ENCODE measurements at regions not wholly inside any gene's neighbourhood (a gene's known extent, or its start where the extent isn't known, plus 50 kb on each side); places are given as distances from the start of the nearest gene placed in this dataset.

DNA sequence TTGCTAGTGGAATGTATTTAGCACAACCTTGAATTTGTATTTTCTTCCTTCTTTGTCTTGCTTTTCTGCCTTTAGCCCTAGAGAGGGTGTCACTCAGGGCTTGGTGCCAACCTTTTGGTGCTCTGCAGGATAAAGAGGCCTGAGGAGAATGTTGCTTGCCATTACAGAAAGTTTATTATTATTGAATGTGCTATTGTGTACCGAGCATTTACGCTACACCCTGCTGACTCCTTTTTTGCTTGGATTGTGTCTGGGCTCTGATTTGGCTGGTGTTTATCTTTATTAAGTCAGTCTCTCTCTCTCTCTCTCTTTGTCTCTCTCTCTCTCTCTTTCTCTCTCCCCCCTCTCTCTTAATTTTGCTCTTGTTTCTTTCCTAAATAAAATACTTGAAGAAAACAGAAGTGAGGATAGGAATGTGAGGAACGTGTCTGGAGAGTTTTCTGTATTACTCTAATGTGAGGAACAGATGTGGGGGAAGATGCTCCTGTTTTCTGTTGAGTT lies 284.4 kb upstream of the PHYHIPL start:
- no peak overlapping the region for H3K4me3 ChIP-seq (replicated peaks in 1 of 3)
- H3K9me3 ChIP-seq = no peaks in the 10 kb centered on the region
- TF ChIP-seq POLR2A (IDR thresholded peaks at IDR 0.05) = no peak
- TF ChIP-seq CTCF (IDR thresholded peaks at IDR 0.05) = peak in 1 of 6 experiments; percentile 13
- WGBS, 2 donors = 34 to 37% methylated on average over 3 of the region's 3 CpGs
- peaks cover 0 to 9% of the 10 kb centered on the region in 2 donors for H3K4me1 ChIP-seq
- H3K36me3 ChIP-seq = no peaks in the 10 kb centered on the region
- intact Hi-C loops (cut with DNase I) = no loop called here
- DNase-seq = peak; percentile 71 to 85
- H3K27ac ChIP-seq = peak overlapping the region in 1 of 3 donors; percentile 24
- no peaks in the 10 kb centered on the region for H3K27me3 ChIP-seq

GRCh38 chr10:58894929-58895328 lies 281.5 kb upstream of the PHYHIPL start:
- TF ChIP-seq POLR2A (IDR thresholded peaks at IDR 0.05) = no peak
- TF ChIP-seq CTCF (IDR thresholded peaks at IDR 0.05) = no peak
- WGBS, 2 donors = 46 to 58% methylated on average over 2 of the region's 2 CpGs
- no peak overlapping the region for H3K27ac ChIP-seq
- intact Hi-C loops (cut with DNase I) = no loop called here
- H3K4me1 ChIP-seq = peaks cover 0 to 9% of the 10 kb centered on the region in 2 donors
- H3K27me3 ChIP-seq = no peaks in the 10 kb centered on the region
- no peak for DNase-seq
- no peaks in the 10 kb centered on the region for H3K9me3 ChIP-seq
- H3K36me3 ChIP-seq = no peaks in the 10 kb centered on the region
- no peak overlapping the region for H3K4me3 ChIP-seq (replicated peaks in 1 of 3)

GRCh38 chr10:58896229-58896628 lies 280.2 kb upstream of the PHYHIPL start:
- Histone ChIP-seq H3K9me3 (no peaks in the 10 kb centered on the region), H3K27ac (peak overlapping the region in 1 of 3 donors; percentile 19), H3K4me1 (peaks cover 0 to 9% of the 10 kb centered on the region in 2 donors), H3K36me3 (no peaks in the 10 kb centered on the region), H3K4me3 (replicated peaks in 1 of 3) (no peak overlapping the region), H3K27me3 (no peaks in the 10 kb centered on the region)
- TF ChIP-seq POLR2A (IDR thresholded peaks at IDR 0.05) (no peak), CTCF (IDR thresholded peaks at IDR 0.05) (no peak)
- DNase-seq = no peak
- intact Hi-C loops (cut with DNase I) = no loop called here
- 77 to 88% methylated on average over 1 of the region's 1 CpG for WGBS, 2 donors

DNA sequence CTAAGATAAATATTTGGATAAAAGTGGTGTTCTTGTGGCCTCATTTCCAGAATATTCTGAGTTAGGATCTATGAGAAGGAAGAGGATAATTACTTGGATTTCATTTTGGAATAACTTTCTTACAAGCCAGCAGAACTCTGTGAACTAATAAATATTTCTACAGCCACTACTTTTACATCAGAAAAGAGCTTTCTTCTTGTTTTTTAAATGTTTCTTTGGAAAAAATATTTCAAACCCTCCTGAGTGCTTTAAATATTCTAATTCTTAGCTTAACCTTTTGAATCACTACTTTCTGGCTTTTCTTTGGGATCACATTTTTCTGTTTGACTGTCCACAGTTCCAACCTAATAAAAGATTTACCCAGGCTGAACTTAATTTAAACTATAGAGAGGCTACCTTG lies 279.2 kb upstream of the PHYHIPL start:
- DNase-seq = no peak

DNA sequence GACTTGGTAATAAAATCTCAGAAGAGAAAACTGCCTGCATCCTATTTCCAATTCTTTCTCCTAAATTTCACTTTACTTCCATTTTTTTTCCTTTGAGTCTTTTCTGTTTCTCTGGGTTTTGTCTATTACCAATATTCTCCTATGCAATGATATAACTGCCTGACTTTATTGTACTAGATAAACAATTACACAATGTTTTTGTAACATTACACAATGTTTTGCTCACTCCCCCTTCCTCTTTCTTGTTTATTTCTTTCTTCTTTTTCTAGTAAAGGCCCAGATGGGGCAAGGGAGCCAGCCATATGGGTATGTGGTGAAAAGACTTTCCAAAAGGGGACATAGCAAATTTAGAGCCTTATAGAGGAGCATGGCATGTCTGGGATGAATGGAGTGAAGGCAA lies 278.7 kb upstream of the PHYHIPL start:
- H3K27me3 ChIP-seq = no peaks in the 10 kb centered on the region
- H3K36me3 ChIP-seq = no peaks in the 10 kb centered on the region
- no peak for DNase-seq
- no peak for TF ChIP-seq CTCF (IDR thresholded peaks at IDR 0.05)
- no peak for TF ChIP-seq POLR2A (IDR thresholded peaks at IDR 0.05)
- H3K9me3 ChIP-seq = no peaks in the 10 kb centered on the region
- no peak overlapping the region for H3K27ac ChIP-seq
- intact Hi-C loops (cut with DNase I) = no loop called here
- H3K4me3 ChIP-seq (replicated peaks in 1 of 3) = no peak overlapping the region
- H3K4me1 ChIP-seq = no peaks in the 10 kb centered on the region

More for the DNA sequence above, 279.2 kb upstream of the PHYHIPL start:
- Histone ChIP-seq H3K4me1 (peaks cover 0 to 3% of the 10 kb centered on the region in 2 donors), H3K9me3 (no peaks in the 10 kb centered on the region), H3K36me3 (no peaks in the 10 kb centered on the region), H3K27ac (peak overlapping the region in 1 of 3 donors; percentile 7), H3K4me3 (replicated peaks in 1 of 3) (no peak overlapping the region), H3K27me3 (no peaks in the 10 kb centered on the region)
- intact Hi-C loops (cut with DNase I) = no loop called here
- TF ChIP-seq CTCF (IDR thresholded peaks at IDR 0.05) (no peak), POLR2A (IDR thresholded peaks at IDR 0.05) (no peak)
